SK-N-SH treated with all-trans-retinoic acid at 6 μM for 48 hours (cell line): ENCODE measurements at regions not wholly inside any gene's neighbourhood (a gene's known extent, or its start where the extent isn't known, plus 50 kb on each side); places are given as distances from the start of the nearest gene placed in this dataset.

Experiments
- GLIS3 ChIP-seq: fragments of 250-450 bp; sonication (Bioruptor Pico); IDR thresholded peaks from 2 replicates; pipeline ENCODE4 v1.5.0; 2020; ENCODE audit warnings: mild to moderate bottlenecking, moderate library complexity
- ZFP30 ChIP-seq: fragments of 450-650 bp; formaldehyde crosslinking; IDR thresholded peaks from 2 replicates; pipeline ENCODE4 v1.5.0; 2022; ENCODE audit warnings: mild to moderate bottlenecking, moderate library complexity
- TF ChIP-seq, protein P1 (sequence below): fragments of 250-450 bp; sonication (Bioruptor Pico); IDR thresholded peaks from 2 replicates; pipeline ENCODE4 v1.8.0; 2020; ENCODE audit warnings: mild to moderate bottlenecking, moderate library complexity, borderline replicate concordance

DNA sequence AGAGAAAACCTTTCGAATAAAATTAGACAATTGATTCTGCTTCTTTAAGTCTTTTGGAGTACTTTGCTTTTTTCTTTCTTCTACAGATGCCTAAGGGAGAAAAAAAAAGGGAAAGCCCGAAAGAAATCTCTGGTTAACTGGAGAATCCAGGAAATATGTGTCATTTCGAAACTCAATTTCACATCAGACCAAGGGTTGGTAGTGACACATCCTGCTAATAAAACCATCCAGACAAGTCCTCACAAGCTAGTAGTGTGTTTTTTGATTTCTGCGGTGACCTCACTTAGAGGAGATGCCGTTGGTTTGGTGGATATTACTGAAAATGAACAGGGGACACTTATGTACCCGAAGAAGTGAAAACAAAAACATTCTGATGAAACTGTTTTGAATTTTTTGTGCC lies 726.5 kb upstream of the ADAMTS5 start:
- TF ChIP-seq GLIS3 (CRISPR knock-in tag) = no peak
- TF ChIP-seq, protein P1, sequence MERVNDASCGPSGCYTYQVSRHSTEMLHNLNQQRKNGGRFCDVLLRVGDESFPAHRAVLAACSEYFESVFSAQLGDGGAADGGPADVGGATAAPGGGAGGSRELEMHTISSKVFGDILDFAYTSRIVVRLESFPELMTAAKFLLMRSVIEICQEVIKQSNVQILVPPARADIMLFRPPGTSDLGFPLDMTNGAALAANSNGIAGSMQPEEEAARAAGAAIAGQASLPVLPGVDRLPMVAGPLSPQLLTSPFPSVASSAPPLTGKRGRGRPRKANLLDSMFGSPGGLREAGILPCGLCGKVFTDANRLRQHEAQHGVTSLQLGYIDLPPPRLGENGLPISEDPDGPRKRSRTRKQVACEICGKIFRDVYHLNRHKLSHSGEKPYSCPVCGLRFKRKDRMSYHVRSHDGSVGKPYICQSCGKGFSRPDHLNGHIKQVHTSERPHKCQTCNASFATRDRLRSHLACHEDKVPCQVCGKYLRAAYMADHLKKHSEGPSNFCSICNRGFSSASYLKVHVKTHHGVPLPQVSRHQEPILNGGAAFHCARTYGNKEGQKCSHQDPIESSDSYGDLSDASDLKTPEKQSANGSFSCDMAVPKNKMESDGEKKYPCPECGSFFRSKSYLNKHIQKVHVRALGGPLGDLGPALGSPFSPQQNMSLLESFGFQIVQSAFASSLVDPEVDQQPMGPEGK = no peak
- TF ChIP-seq ZFP30 (CRISPR knock-in tag) = no peak
